IMR-90 (cell line): ENCODE measurements at regions not wholly inside any gene's neighbourhood (a gene's known extent, or its start where the extent isn't known, plus 50 kb on each side); places are given as distances from the start of the nearest gene placed in this dataset.

Source experiments
- ATAC-seq: fragments of 200-7000 bp; cut with Tn5 transposase; 2 replicates; pipeline ENCODE4 v1.9.1; 2020; ENCODE audit warnings: low read depth, mild to moderate bottlenecking, moderate library complexity
- BruUV-seq: library from RNA; stranded (reverse); fragments of 400-500 nt; replicated peaks from 2 replicates; lab custom pipeline; 2021; lab: Mats Ljungman, UMichigan
- CTCF ChIA-PET: fragments of 300-600 bp; formaldehyde crosslinking; extraction: SDS; loops from one replicate; lab custom pipeline; 2021; ENCODE audit warnings: antibody characterized with exemption; lab: Yijun Ruan, JAX
- POLR2A ChIA-PET: fragments of 300-600 bp; sonication (Branson Sonifier 250); formaldehyde crosslinking; loops from one replicate; lab custom pipeline; 2022; ENCODE audit warnings: antibody characterized with exemption; ENCODE audit not compliant: unreplicated experiment; lab: Charles Lee
- DNase-seq: peaks from one replicate; pipeline ENCODE4 v3.0.0; 2013
- H2AFZ ChIP-seq: replicated peaks from 2 replicates; pipeline ENCODE3; 2013; ENCODE audit warnings: low read length, mild to moderate bottlenecking; ENCODE audit not compliant: poor library complexity
- H2AK5ac ChIP-seq: 2 replicates; pipeline ENCODE4 v1.6.1; 2013; ENCODE audit warnings: low read depth, low read length, inconsistent platforms
- H2AK9ac ChIP-seq: replicated peaks from 2 replicates; pipeline ENCODE3; 2013; ENCODE audit warnings: mild to moderate bottlenecking, low read depth, low read length, moderate library complexity; ENCODE audit not compliant: poor library complexity
- H2BK120ac ChIP-seq: 2 replicates; pipeline ENCODE4 v1.6.1; 2013; ENCODE audit warnings: low read depth, low read length, inconsistent platforms
- H2BK15ac ChIP-seq: 3 replicates; pipeline ENCODE4 v1.6.1; 2013; ENCODE audit warnings: low read depth, low read length, inconsistent platforms
- H2BK20ac ChIP-seq: 2 replicates; pipeline ENCODE4 v1.6.1; 2013; ENCODE audit warnings: low read depth, mild to moderate bottlenecking, inconsistent platforms, low read length, moderate library complexity
- H2BK5ac ChIP-seq: 2 replicates; pipeline ENCODE4 v1.6.1; 2013; ENCODE audit warnings: mild to moderate bottlenecking, low read depth, low read length, inconsistent platforms; ENCODE audit not compliant: poor library complexity, severe bottlenecking
- H3K14ac ChIP-seq: replicated peaks from 2 replicates; pipeline ENCODE4 v1.6.1; 2013; ENCODE audit warnings: low read depth, low read length, inconsistent platforms
- H3K18ac ChIP-seq: 2 replicates; pipeline ENCODE4 v1.6.1; 2013; ENCODE audit warnings: low read depth, low read length, control low read depth
- H3K23ac ChIP-seq: 2 replicates; pipeline ENCODE4 v1.6.1; 2013; ENCODE audit warnings: low read depth, low read length, inconsistent platforms
- H3K27ac ChIP-seq: 2 replicates; pipeline ENCODE4 v1.5.1; 2013; ENCODE audit warnings: mild to moderate bottlenecking, control low read depth, low read length; ENCODE audit not compliant: insufficient read depth
- H3K27me3 ChIP-seq: 2 replicates; pipeline ENCODE4 v1.6.1; 2013; ENCODE audit warnings: low read length; ENCODE audit not compliant: control insufficient read depth, insufficient read depth
- H3K36me3 ChIP-seq: 2 replicates; pipeline ENCODE4 v1.6.1; 2013; ENCODE audit warnings: low read length, mixed read lengths; ENCODE audit not compliant: control insufficient read depth, insufficient read depth
- H3K4ac ChIP-seq: 2 replicates; pipeline ENCODE4 v1.6.1; 2013; ENCODE audit warnings: low read depth, low read length, inconsistent platforms
- H3K4me1 ChIP-seq: 2 replicates; pipeline ENCODE4 v1.6.1; 2013; ENCODE audit warnings: low read length, mixed read lengths; ENCODE audit not compliant: control insufficient read depth, insufficient read depth
- H3K4me2 ChIP-seq: 2 replicates; pipeline ENCODE4 v1.6.1; 2013; ENCODE audit warnings: low read depth, mild to moderate bottlenecking, control low read depth, low read length, moderate library complexity
- H3K4me3 ChIP-seq: 2 replicates; pipeline ENCODE4 v1.5.1; 2013; ENCODE audit warnings: low read depth, mild to moderate bottlenecking, control low read depth, low read length, moderate library complexity; ENCODE audit not compliant: insufficient read depth
- H3K56ac ChIP-seq: 2 replicates; pipeline ENCODE4 v1.6.1; 2013; ENCODE audit warnings: low read length, inconsistent platforms; ENCODE audit not compliant: insufficient read depth; ENCODE audit errors: extremely low read depth
- H3K79me1 ChIP-seq, 2 experiments: 2 replicates each; pipeline ENCODE4 v1.6.1; 2013; ENCODE audit warnings: low read length in 2 of 2, inconsistent platforms in 1 of 2, low read depth in 1 of 2
- H3K9ac ChIP-seq: 2 replicates; pipeline ENCODE4 v1.6.1; 2013; ENCODE audit warnings: low read depth, low read length, control low read depth
- H3K9me1 ChIP-seq: 2 replicates; pipeline ENCODE4 v1.6.1; 2013; ENCODE audit warnings: low read length, inconsistent platforms; ENCODE audit not compliant: insufficient read depth
- H3K9me3 ChIP-seq: 2 replicates; pipeline ENCODE4 v1.6.1; 2013; ENCODE audit warnings: low read length; ENCODE audit not compliant: control insufficient read depth, insufficient read depth
- H4K20me1 ChIP-seq: 2 replicates; pipeline ENCODE4 v1.6.1; 2013; ENCODE audit warnings: low read length, inconsistent platforms; ENCODE audit not compliant: insufficient read depth
- H4K5ac ChIP-seq: 2 replicates; pipeline ENCODE4 v1.6.1; 2013; ENCODE audit warnings: mild to moderate bottlenecking, low read depth, low read length, control low read depth
- H4K8ac ChIP-seq, 2 experiments: 2 replicates each; pipeline ENCODE4 v1.6.1; 2013; ENCODE audit warnings: low read depth in 2 of 2, low read length in 2 of 2, control low read depth in 1 of 2, inconsistent platforms in 1 of 2
- H4K91ac ChIP-seq: 2 replicates; pipeline ENCODE4 v1.6.1; 2013; ENCODE audit warnings: low read depth, low read length, inconsistent platforms; ENCODE audit not compliant: insufficient read depth
- MAZ ChIP-seq: IDR thresholded peaks from 2 replicates; pipeline ENCODE4 v1.6.1; 2012; ENCODE audit warnings: low read depth, mild to moderate bottlenecking, low read length, improper control_type of control experiment, moderate library complexity, borderline replicate concordance
- POLR2A ChIP-seq: IDR thresholded peaks from 2 replicates; pipeline ENCODE4 v1.6.1; 2012; ENCODE audit warnings: mild to moderate bottlenecking, low read depth, low read length
- RAD21 ChIP-seq: IDR thresholded peaks from 2 replicates; pipeline ENCODE4 v1.6.1; 2012; ENCODE audit warnings: low read length, improper control_type of control experiment
- SMC3 ChIP-seq: fragments of 150-350 bp; IDR thresholded peaks from 2 replicates; pipeline ENCODE4 v1.6.1; 2016; ENCODE audit warnings: low read depth, mild to moderate bottlenecking, antibody characterized with exemption, low read length, moderate library complexity
- WGBS, 2 experiments: methylation state at CpG; one replicate each; pipeline versions ENCODE4 v1.1.5 to v1.1.7; 2013; ENCODE audit warnings: missing lambda C conversion rate in 2 of 2; ENCODE audit not compliant: insufficient read length in 1 of 2; ENCODE audit errors: extremely low coverage in 2 of 2; 5-methylcytosine and 5-hydroxymethylcytosine counted together
- dilution Hi-C: fragments of 300-500 bp; cut with HindIII; formaldehyde crosslinking; loops from one replicate; pipeline ENCODE4 v1.14.3; 2018; ENCODE audit warnings: low sequenced_read_pairs; ENCODE audit not compliant: unreplicated experiment
- in situ Hi-C: fragments of 300-500 bp; cut with MboI; formaldehyde crosslinking; loops from 3 replicates; pipeline ENCODE4 v1.14.3; 2019; ENCODE audit warnings: low sequenced_read_pairs, inconsistent platforms, mixed read lengths
- intact Hi-C: fragments of 100-400 bp; cut with micrococcal nuclease; formaldehyde crosslinking; loops from 2 replicates; pipeline ENCODE4 v1.10.0; 2022

DNA sequence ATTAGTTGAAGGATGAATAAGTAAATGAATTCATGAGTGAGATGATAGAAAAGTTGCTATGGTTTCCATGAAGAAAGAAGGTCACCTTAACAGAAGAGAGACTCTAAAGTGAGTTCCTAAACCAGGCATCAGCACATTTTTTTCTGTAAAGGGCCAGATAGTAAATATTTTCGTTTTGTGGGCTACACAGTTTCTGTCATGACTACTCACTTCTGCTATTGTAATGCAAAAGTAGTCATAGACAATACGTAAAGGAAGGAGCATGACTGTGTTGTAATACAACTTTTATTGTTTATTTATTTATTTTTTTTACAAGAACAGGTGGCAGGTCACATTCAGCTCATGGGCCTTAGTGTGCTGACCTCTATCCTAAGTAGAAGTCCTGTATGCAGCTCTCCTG, 426.1 kb upstream of the DYNLRB2 start:
- Histone ChIP-seq H4K8ac (no peak overlapping the region), H3K79me1 (no peaks in the 10 kb centered on the region), H3K23ac (no peak overlapping the region), H3K9me1 (no peaks in the 10 kb centered on the region), H4K5ac (no peak overlapping the region), H2AK5ac (no peak overlapping the region), H2BK15ac (no peak overlapping the region), H3K36me3 (no peaks in the 10 kb centered on the region), H3K9ac (no peak overlapping the region), H3K56ac (no peak overlapping the region), H2BK120ac (no peak overlapping the region), H2AK9ac (no peak overlapping the region), H3K27ac (no peak overlapping the region), H3K4me3 (no peak overlapping the region), H4K91ac (no peak overlapping the region), H2BK5ac (no peak overlapping the region), H4K20me1 (no peaks in the 10 kb centered on the region), H3K4me2 (no peak overlapping the region), H2BK20ac (no peak overlapping the region), H3K4me1 (no peaks in the 10 kb centered on the region), H3K4ac (no peak overlapping the region), H3K14ac (no peak overlapping the region), H2AFZ (no peak overlapping the region), H3K9me3 (no peaks in the 10 kb centered on the region), H3K27me3 (no peaks in the 10 kb centered on the region), H3K18ac (no peak overlapping the region)
- in situ Hi-C loops (no loop called here), dilution Hi-C loops (no loop called here), intact Hi-C loops (no loop called here)
- BruUV-seq, result no TSS peak
- CTCF ChIA-PET, result no interaction called here
- no peak for ATAC-seq
- DNase-seq, result no peak
- no CpG with 5 or more reads among the region's 2 CpGs for WGBS, 2 experiments
- TF ChIP-seq MAZ (no peak), RAD21 (no peak), SMC3 (no peak), POLR2A (no peak)
- POLR2A ChIA-PET, result no interaction called here
